ENCODE measurements at regions not wholly inside any gene's neighbourhood (a gene's known extent, or its start where the extent isn't known, plus 50 kb on each side); places are given as distances from the start of the nearest gene placed in this dataset.
"Not testable (repeated sequence)": the region's sequence is repeated elsewhere in the genome, so short reads cannot be mapped to it uniquely, and the experiment has no call there.

- no peak for FAIRE-seq
Observed at GRCh38 chr14:27836386-27836785, 930.2 kb upstream of the FOXG1 start.

- FAIRE-seq, result no peak
Observed at GRCh38 chr14:27845241-27845850, 921.2 kb upstream of the FOXG1 start.

- no peak for FAIRE-seq
Observed at GRCh38 chr14:27845902-27846301, 920.7 kb upstream of the FOXG1 start.

- not testable (repeated sequence) for FAIRE-seq
Observed at GRCh38 chr14:27847480-27847879, 919.1 kb upstream of the FOXG1 start.

GRCh38 chr14:27849193-27849592 lies 917.4 kb upstream of the FOXG1 start:
- not testable (repeated sequence) for FAIRE-seq

- no peak for FAIRE-seq
Observed at GRCh38 chr14:27862684-27863083, 903.9 kb upstream of the FOXG1 start.

GRCh38 chr14:27863166-27863565 lies 903.4 kb upstream of the FOXG1 start:
- no peak for FAIRE-seq

- FAIRE-seq, result no peak
Observed at GRCh38 chr14:27881063-27881462, 885.5 kb upstream of the FOXG1 start.

- no peak for FAIRE-seq
Observed at GRCh38 chr14:27881646-27882045, 884.9 kb upstream of the FOXG1 start.

- FAIRE-seq, result no peak
Observed at GRCh38 chr14:27886256-27886655, 880.3 kb upstream of the FOXG1 start.

- FAIRE-seq, result no peak
Observed at GRCh38 chr14:27890259-27890658, 876.3 kb upstream of the FOXG1 start.

GRCh38 chr14:27908484-27908883 lies 858.1 kb upstream of the FOXG1 start:
- not testable (repeated sequence) for FAIRE-seq

GRCh38 chr14:27916326-27916725 lies 850.3 kb upstream of the FOXG1 start:
- FAIRE-seq, result no peak

GRCh38 chr14:27917896-27918295 lies 848.7 kb upstream of the FOXG1 start:
- no peak for FAIRE-seq

- FAIRE-seq, result no peak
Observed at GRCh38 chr14:27927519-27927918, 839.1 kb upstream of the FOXG1 start.

- no peak for FAIRE-seq
Observed at GRCh38 chr14:27929797-27930347, 836.7 kb upstream of the FOXG1 start.

- FAIRE-seq, result no peak
Observed at GRCh38 chr14:27938392-27938791, 828.2 kb upstream of the FOXG1 start.

GRCh38 chr14:27945512-27945911 lies 821.1 kb upstream of the FOXG1 start:
- no peak for FAIRE-seq

- FAIRE-seq, result no peak
Observed at GRCh38 chr14:27958757-27959156, 807.8 kb upstream of the FOXG1 start.

GRCh38 chr14:27995691-27996090 lies 770.9 kb upstream of the FOXG1 start:
- FAIRE-seq, result no peak

- no peak for FAIRE-seq
Observed at GRCh38 chr14:28001002-28001401, 765.6 kb upstream of the FOXG1 start.

- no peak for FAIRE-seq
Observed at GRCh38 chr14:28012629-28013415, 753.8 kb upstream of the FOXG1 start.

GRCh38 chr14:28020112-28020511 lies 746.5 kb upstream of the FOXG1 start:
- no peak for FAIRE-seq

- FAIRE-seq, result no peak
Observed at GRCh38 chr14:28023853-28024252, 742.7 kb upstream of the FOXG1 start.

Measured in endometrium (tissue), 2 donors.